HAP-1 (cell line): ENCODE measurements at regions not wholly inside any gene's neighbourhood (a gene's known extent, or its start where the extent isn't known, plus 50 kb on each side); places are given as distances from the start of the nearest gene placed in this dataset.

Experiments
- DNase-seq, 2 experiments: peaks; one replicate each; pipeline ENCODE4 v3.0.0-alpha.2; 2016 to 2020; ENCODE audit warnings: low spot score in 2 of 2
- H3K27me3 ChIP-seq: fragments of 250-450 bp; sonication (Bioruptor Pico); 2 replicates; pipeline ENCODE4 v1.5.1; 2020; ENCODE audit warnings: low read depth, mild to moderate bottlenecking, moderate library complexity
- H3K36me3 ChIP-seq: fragments of 250-450 bp; sonication (Bioruptor Pico); replicated peaks from 2 replicates; pipeline ENCODE4 v1.5.1; 2020; ENCODE audit warnings: mild to moderate bottlenecking
- H3K4me1 ChIP-seq: fragments of 250-450 bp; sonication (Bioruptor Pico); 2 replicates; pipeline ENCODE4 v1.5.1; 2020; ENCODE audit warnings: mild to moderate bottlenecking
- H3K4me3 ChIP-seq: fragments of 250-450 bp; sonication (Bioruptor Pico); 2 replicates; pipeline ENCODE4 v1.5.1; 2020; ENCODE audit warnings: mild to moderate bottlenecking, moderate library complexity
- H3K9me3 ChIP-seq: fragments of 250-450 bp; sonication (Bioruptor Pico); 2 replicates; pipeline ENCODE4 v1.5.1; 2020; ENCODE audit warnings: mild to moderate bottlenecking, moderate library complexity
- in situ Hi-C: fragments of 300-500 bp; cut with MboI; formaldehyde crosslinking; loops from 3 replicates; pipeline ENCODE4 v1.14.3; 2020; ENCODE audit warnings: low sequenced_read_pairs, inconsistent platforms, mixed read lengths

DNA sequence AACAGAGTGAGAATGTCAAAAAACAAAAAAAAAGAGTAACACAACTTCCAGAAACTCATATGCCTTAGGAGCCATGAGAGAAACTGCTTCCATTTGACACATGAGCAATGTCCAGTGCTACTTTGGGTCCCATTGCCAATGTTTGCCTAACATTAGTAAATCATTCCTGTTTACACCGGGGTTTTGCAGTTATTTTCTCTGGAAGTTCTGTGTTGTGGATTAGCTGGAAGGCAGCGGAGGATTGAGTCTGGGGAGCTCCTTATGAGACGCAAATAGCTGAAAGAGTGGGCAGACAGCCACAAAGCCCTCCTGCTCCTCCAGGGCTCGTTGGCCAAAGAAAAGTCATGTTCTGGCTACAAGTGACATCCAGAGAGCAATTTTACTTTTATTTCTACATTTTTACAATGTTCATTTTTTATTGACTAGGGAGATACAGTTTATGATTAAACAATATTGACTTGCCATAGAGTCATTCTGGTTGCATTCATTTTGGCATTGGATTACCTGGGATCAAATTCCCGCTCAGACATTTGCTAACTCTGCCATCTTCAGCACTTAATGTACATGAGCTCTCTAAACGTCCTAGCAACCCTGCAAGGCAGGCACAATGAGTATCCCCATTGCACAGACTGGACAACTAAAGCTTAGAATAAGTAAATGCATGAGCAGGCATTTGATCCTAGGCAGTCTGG is 66.4 kb upstream of the GALNT2 start:
- no peaks in the 10 kb centered on the region for H3K9me3 ChIP-seq
- H3K4me3 ChIP-seq = no peak overlapping the region
- DNase-seq = no peak
- H3K36me3 ChIP-seq = no peaks in the 10 kb centered on the region
- in situ Hi-C loops = no loop called here
- no peaks in the 10 kb centered on the region for H3K27me3 ChIP-seq
- no peaks in the 10 kb centered on the region for H3K4me1 ChIP-seq

DNA sequence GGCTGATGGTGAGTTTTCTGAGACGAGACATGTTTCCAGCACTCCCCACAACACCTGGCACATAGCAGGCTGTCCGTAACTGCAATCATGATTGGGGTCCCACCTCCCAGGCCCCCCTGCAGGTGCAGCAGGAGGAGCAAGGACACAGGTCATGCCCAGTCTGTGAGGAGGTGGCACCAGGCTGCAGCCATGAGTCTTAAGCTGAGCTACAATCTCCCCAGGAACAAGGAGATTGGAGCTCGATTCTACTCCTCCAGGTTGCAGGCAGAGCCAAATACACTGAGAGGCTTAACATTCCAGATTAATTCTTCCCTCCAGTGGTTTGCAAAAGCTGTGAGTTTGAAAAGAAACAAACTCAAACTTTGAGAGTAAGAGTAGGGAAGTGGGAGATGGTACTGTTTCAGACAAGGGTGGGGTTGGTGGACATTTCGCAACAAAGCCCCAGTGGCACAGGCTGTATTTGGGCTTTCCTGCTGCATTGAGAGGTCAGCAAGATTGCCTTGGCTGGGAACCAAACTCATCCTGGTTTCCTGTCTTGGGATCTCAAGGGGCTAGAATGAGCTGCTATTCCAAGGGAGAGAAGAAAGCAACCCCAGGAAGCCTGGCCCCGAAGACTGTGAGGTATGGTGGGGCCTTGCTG is 64.8 kb upstream of the GALNT2 start:
- Histone ChIP-seq H3K36me3 (no peaks in the 10 kb centered on the region), H3K27me3 (no peaks in the 10 kb centered on the region), H3K4me1 (no peaks in the 10 kb centered on the region), H3K4me3 (no peak overlapping the region), H3K9me3 (no peaks in the 10 kb centered on the region)
- in situ Hi-C loops = no loop called here
- DNase-seq = no peak

DNA sequence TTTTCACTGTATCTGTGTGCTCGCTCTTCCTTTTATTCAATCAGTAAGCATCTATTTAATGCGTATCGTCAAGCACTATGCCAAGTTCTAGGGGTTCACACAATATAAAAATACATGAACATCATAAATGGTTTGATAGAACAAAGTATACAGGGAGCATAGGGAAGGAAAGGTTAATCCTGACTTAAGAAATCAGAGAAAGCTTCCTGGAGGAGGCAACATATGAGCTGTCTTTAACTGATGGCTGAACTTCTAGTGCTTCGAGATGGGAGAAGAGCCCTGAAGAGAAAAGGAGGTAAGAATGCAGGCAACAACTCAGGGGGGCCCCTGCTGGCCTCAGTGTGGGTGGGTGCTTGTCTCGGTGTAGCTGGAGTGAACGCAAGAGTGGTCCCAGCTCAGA is 63.6 kb upstream of the GALNT2 start:
- no peak for DNase-seq
- Histone ChIP-seq H3K9me3 (no peaks in the 10 kb centered on the region), H3K27me3 (no peaks in the 10 kb centered on the region), H3K4me1 (no peaks in the 10 kb centered on the region), H3K36me3 (no peaks in the 10 kb centered on the region), H3K4me3 (no peak overlapping the region)
- in situ Hi-C loops = no loop called here

DNA sequence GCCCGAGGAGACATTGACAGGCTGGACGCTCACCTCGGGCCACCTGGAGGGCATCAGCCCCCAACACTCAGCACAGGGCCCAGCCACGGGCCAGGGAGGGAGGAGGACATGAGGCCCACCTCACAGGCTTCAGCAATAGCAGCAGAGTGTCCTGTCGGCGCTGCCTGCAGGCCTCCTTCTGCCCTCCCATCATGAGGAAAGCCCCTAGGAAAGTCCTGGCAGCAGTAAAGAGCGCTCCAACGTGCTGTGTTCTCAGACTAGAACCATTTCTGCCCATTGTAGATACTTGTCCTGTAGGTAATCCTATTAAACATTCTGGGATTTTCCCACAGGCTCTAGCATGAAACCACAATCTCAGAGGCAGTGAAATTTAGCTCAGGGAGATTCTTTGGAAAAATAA is 62.0 kb upstream of the GALNT2 start:
- no peaks in the 10 kb centered on the region for H3K36me3 ChIP-seq
- H3K4me1 ChIP-seq = no peaks in the 10 kb centered on the region
- H3K27me3 ChIP-seq = no peaks in the 10 kb centered on the region
- no peak for DNase-seq
- in situ Hi-C loops = no loop called here
- no peak overlapping the region for H3K4me3 ChIP-seq
- H3K9me3 ChIP-seq = no peaks in the 10 kb centered on the region

DNA sequence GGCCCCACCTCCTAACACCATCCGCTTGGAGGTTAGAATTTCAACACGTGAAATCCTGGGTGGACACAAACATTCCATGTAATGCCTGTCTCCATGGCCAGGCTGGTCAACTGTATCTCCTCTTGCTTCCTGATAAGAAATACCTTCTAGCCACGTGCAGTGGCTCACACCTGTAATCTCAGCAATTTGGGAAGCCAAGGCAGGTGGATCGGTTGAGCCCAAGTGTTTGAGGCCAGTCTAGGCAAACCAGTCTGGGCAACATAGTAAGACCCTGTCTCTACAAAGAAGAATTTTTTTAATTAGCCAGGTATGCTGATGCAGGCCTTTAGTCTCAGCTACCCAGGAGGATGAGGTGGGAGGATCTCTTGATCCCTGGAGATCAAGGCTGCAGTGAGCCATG is 58.3 kb upstream of the GALNT2 start:
- H3K4me1 ChIP-seq = no peaks in the 10 kb centered on the region
- in situ Hi-C loops = no loop called here
- H3K4me3 ChIP-seq = no peak overlapping the region
- no peaks in the 10 kb centered on the region for H3K9me3 ChIP-seq
- no peaks in the 10 kb centered on the region for H3K36me3 ChIP-seq
- peaks cover 7% of the 10 kb centered on the region; the same call in 1 of the 2 replicates for H3K27me3 ChIP-seq
- DNase-seq = no peak

DNA sequence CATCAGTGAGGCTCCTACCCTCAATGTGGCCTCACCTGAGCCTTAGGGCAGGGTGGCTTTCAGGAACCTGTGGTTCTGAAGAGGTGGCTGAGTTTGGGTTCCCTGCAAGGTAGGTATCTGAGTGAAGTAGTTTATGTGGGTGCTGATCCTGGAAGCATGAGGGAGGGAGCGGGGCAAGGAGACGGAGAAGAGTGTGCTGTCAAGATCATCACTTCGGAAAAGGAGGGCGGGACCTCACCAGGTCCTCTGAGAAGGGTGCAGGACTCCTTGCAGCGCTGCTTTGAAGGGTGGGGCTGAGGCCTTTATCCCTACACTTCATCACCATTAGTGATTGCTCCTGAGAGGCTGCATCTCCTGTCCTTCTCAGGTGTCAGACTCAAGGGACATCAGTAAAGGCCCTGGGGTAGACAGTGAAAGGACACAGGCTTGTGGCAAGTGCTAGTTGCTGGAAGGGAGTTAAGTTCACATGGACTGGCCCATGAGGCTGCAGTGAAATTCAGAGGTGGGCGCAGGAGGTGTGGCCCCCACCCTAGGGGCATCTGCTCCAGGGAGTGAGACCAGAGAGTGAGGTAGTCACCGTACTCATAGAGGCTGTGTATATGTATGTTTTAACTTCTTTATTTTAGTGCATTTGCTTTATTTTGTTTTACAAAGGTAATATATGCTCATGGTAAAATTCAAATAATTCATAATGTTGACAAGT is 57.3 kb upstream of the GALNT2 start:
- Histone ChIP-seq H3K36me3 (no peaks in the 10 kb centered on the region), H3K9me3 (no peaks in the 10 kb centered on the region), H3K4me1 (no peaks in the 10 kb centered on the region), H3K27me3 (peaks cover 7% of the 10 kb centered on the region; the same call in 1 of the 2 replicates), H3K4me3 (no peak overlapping the region)
- in situ Hi-C loops = no loop called here
- DNase-seq = no peak

DNA sequence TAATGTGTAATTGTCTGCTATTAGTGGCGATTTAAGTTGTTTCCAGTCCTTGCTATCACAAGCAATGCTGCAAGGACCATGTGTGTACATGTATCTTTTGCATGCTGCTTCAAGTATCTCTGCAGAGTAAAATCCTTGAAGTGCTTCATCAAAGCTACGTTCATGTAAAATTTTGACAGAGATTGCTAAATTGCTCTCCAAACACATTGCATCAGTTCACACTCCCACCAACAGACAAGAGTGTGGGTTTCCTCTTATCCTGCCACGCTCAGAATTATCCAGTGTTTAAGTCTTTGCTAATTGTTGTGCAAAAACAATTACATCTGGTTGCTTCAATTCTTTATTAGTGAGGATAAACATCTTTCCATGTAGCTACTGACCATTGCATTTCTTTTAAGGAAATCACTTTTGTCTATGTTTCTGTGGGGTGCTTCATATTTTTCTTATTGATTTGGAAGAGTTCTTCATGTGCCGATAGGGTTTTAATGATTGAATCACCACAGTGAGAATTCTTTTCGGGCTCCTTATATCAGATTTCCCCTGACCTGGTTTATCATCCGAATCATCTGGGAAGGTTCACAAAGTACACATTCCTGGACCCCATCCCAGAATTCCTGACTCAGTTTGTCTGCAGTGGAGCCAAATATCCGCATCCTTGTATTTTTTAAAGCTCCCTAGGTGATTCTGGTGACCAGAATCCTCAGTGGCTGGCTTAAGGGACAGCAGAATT is 56.3 kb upstream of the GALNT2 start:
- DNase-seq = no peak
- Histone ChIP-seq H3K27me3 (peaks cover 7% of the 10 kb centered on the region; the same call in 1 of the 2 replicates), H3K36me3 (no peaks in the 10 kb centered on the region), H3K4me1 (no peaks in the 10 kb centered on the region), H3K4me3 (no peak overlapping the region), H3K9me3 (no peaks in the 10 kb centered on the region)
- in situ Hi-C loops = no loop called here

DNA sequence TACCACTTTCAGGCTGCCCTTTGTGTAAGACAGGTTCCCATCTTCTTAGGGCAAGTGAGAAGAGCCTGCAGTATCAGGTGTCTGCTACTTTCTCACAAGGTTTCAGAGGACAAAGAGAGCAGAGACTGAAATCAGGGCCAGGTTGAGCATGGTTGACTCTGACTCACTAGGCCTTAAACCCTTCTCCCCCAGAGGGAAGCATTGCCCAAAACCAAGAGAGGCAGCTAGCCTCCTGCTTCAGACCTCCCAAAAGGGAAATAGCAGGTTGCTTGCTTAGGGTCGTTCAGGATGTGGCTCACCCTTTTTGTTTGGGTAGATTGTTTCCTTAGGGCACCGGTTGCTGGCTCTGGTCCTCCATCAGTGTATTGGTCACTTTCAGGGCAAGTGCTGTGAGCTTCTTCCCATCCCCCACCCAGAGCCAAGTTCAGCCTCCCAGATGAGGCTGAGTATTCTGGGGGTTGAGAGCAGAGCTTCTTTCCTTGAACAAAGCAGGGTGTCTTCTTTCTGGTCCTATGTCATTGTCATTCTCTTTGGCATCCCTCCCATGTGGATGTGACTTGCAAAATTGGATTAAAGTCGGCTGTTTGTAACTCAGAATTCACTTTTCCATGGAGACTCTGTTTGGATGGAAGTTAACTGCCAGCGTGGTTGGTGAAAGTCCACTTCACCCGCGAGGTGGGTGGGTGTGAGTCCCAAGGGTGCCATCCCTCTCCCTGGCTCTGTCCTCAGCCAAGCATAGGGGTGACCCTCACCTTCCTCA is 55.5 kb upstream of the GALNT2 start:
- in situ Hi-C loops = no loop called here
- no peaks in the 10 kb centered on the region for H3K9me3 ChIP-seq
- no peak for DNase-seq
- H3K36me3 ChIP-seq = no peaks in the 10 kb centered on the region
- H3K27me3 ChIP-seq = peaks cover 7% of the 10 kb centered on the region; the same call in 1 of the 2 replicates
- H3K4me3 ChIP-seq = no peak overlapping the region
- H3K4me1 ChIP-seq = no peaks in the 10 kb centered on the region

DNA sequence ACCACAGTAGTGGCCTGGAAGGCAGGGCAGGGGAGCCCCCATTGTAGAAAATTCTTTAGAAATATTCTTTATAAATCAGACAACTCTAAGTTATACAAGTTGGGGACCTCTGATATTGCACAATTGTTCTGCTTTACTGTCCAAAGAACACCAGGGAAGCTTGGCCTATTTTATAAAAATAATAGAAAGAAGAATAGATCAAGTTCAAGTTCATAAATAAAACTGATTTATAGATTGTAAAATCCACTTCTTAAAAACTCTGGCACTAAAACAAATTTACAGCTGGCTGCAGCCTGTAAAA is 55.0 kb upstream of the GALNT2 start:
- in situ Hi-C loops = no loop called here
- Histone ChIP-seq H3K4me1 (no peaks in the 10 kb centered on the region), H3K36me3 (no peaks in the 10 kb centered on the region), H3K9me3 (no peaks in the 10 kb centered on the region), H3K4me3 (no peak overlapping the region), H3K27me3 (peaks cover 7% of the 10 kb centered on the region; the same call in 1 of the 2 replicates)
- no peak for DNase-seq

DNA sequence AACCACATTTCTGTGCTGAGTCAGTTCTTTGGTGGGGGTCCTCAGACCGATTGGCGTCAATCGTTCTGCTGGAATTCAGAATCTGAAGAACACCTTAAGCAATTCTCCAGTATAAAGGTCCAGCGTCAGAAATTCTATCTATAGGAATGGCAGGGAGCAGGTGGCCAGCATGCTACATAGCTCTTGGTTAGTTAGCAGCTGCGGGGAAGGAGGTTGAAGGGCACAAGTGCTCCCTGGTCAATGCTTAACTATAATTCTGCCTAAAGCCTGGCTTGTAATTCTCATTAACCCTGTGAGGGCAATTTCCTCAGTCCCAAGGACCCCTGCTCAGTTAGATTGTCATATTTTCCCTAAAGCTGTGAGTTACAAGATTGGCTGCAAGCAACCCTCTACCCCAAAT is 54.3 kb upstream of the GALNT2 start:
- no peak overlapping the region for H3K4me3 ChIP-seq
- no peaks in the 10 kb centered on the region for H3K36me3 ChIP-seq
- DNase-seq = no peak
- H3K27me3 ChIP-seq = peaks cover 7% of the 10 kb centered on the region; the same call in 1 of the 2 replicates
- in situ Hi-C loops = no loop called here
- H3K4me1 ChIP-seq = no peaks in the 10 kb centered on the region
- no peaks in the 10 kb centered on the region for H3K9me3 ChIP-seq

DNA sequence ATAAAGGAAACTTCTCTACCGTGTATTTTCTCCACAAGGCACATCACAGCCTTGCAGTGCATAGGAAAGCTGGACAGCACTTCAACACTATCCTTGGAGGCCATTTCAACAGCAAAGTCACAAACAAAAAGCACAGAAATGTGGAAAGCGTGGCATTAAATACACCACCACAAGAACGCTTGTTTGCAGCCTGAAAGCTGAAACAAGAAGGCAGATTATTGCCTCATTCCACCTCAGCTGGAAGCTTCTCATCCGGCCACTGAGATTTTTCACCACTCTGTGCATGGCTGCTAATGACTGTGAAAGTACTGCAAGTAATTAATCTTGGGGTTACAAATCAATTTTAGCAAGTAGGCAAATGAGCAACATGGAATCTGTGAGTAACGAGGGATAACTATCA is 50.9 kb upstream of the GALNT2 start:
- H3K4me1 ChIP-seq = no peaks in the 10 kb centered on the region
- H3K27me3 ChIP-seq = peaks cover 7% of the 10 kb centered on the region; the same call in 1 of the 2 replicates
- no peaks in the 10 kb centered on the region for H3K9me3 ChIP-seq
- no peak for DNase-seq
- in situ Hi-C loops = no loop called here
- H3K36me3 ChIP-seq = no peaks in the 10 kb centered on the region
- H3K4me3 ChIP-seq = no peak overlapping the region
